PC-3 (cell line): ENCODE measurements at regions not wholly inside any gene's neighbourhood (a gene's known extent, or its start where the extent isn't known, plus 50 kb on each side); places are given as distances from the start of the nearest gene placed in this dataset.

Experiments used
- CTCF ChIP-seq: fragments of 300-600 bp; sonication (generic); conservative IDR thresholded peaks from 2 replicates; pipeline ENCODE4 v1.5.1; 2017; ENCODE audit warnings: antibody characterized with exemption, low read depth, mild to moderate bottlenecking, low read length
- EZH2 ChIP-seq: fragments of 300-600 bp; sonication (generic); IDR thresholded peaks from one replicate; pipeline ENCODE4 v1.6.1; 2017; ENCODE audit warnings: antibody characterized with exemption, mild to moderate bottlenecking, low read length; ENCODE audit not compliant: unreplicated experiment

DNA sequence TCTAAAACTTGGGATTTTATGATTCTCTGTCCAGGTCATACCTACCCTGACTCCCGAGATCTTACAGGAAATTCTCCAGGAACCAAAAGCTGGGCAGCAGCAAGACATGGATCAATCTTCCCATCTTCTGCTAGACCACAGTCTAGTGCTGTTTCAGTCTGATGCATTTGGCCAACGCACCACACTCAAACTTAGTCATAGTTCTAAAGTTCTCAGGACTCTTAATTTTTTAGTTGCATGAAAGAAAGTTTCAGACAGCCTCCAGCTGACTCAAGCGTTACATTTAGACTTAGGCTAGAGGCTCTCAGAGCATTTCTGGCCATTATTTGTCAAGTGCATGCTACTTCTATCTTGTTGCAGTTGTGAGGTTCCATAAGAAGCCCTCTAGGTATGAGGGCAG, 230.1 kb upstream of the CCDC150 start:
- TF ChIP-seq CTCF = no peak
- TF ChIP-seq EZH2 = no peak
